Naive thymus-derived CD4-positive, alpha-beta T cell (primary cell): ENCODE measurements at regions not wholly inside any gene's neighbourhood (a gene's known extent, or its start where the extent isn't known, plus 50 kb on each side); places are given as distances from the start of the nearest gene placed in this dataset.
A peak's percentile ranks its signal among the peaks of the same experiment; 100 is the strongest.

Experiments used
- ATAC-seq: fragments of 150-1000 bp; cut with Tn5 transposase; 2 replicates; pipeline ENCODE4 v1.10.0; 2021; ENCODE audit warnings: mild to moderate bottlenecking, moderate library complexity
- CTCF ChIA-PET: fragments of 350-600 bp; sonication (Branson Sonifier 250); formaldehyde crosslinking; loops from one replicate; lab custom pipeline; 2021; ENCODE audit warnings: antibody characterized with exemption; lab: Charles Lee
- POLR2A ChIA-PET: fragments of 350-600 bp; sonication (Branson Sonifier 250); formaldehyde crosslinking; loops from one replicate; lab custom pipeline; 2021; ENCODE audit warnings: antibody characterized with exemption, inconsistent platforms; lab: Charles Lee
- DNase-seq, 9 donors: peaks; one replicate each; pipeline versions ENCODE4 v3.0.0 to v3.0.0-alpha.2; 2020 to 2022; ENCODE audit warnings: mixed read lengths in 1 of 9
- H3K27ac ChIP-seq: one replicate; pipeline ENCODE4 v1.7.0; 2013; ENCODE audit warnings: mild to moderate bottlenecking, low read depth, low read length, moderate library complexity
- H3K27me3 ChIP-seq, 2 donors: one replicate each; pipeline ENCODE4 v1.7.0; 2013; ENCODE audit warnings: low read length in 2 of 2, mild to moderate bottlenecking in 2 of 2, moderate library complexity in 2 of 2; ENCODE audit not compliant: control insufficient read depth in 2 of 2, insufficient read depth in 2 of 2
- H3K36me3 ChIP-seq, 3 experiments: 1 replicate in 2 of 3; 2 replicates in 1 of 3; pipeline ENCODE4 v1.7.0; 2013; ENCODE audit warnings: low read length in 3 of 3, mild to moderate bottlenecking in 3 of 3, moderate library complexity in 1 of 3; ENCODE audit not compliant: insufficient read depth in 3 of 3, control insufficient read depth in 2 of 3
- H3K4me1 ChIP-seq, 2 donors: one replicate each; pipeline ENCODE4 v1.7.0; 2013; ENCODE audit warnings: low read length in 2 of 2, mild to moderate bottlenecking in 2 of 2, moderate library complexity in 1 of 2; ENCODE audit not compliant: control insufficient read depth in 2 of 2, insufficient read depth in 2 of 2
- H3K4me3 ChIP-seq: 2 replicates; pipeline ENCODE4 v1.7.0; 2013; ENCODE audit warnings: mild to moderate bottlenecking, low read length
- H3K9me3 ChIP-seq, 3 experiments: 1 replicate in 2 of 3; 2 replicates in 1 of 3; pipeline ENCODE4 v1.7.0; 2013; ENCODE audit warnings: low read length in 3 of 3; ENCODE audit not compliant: control insufficient read depth in 2 of 3
- H3K27ac Mint-ChIP-seq, 9 donors: one replicate each; pipeline ENCODE4 v1.8.0; 2020 to 2022; ENCODE audit warnings: mixed read lengths in 9 of 9, mild to moderate bottlenecking in 8 of 9, moderate library complexity in 5 of 9, inconsistent platforms in 2 of 9
- H3K27me3 Mint-ChIP-seq, 5 donors: one replicate each; pipeline ENCODE4 v1.8.0; 2021 to 2022; ENCODE audit warnings: mixed read lengths in 5 of 5, mild to moderate bottlenecking in 1 of 5
- H3K36me3 Mint-ChIP-seq, 5 donors: one replicate each; pipeline ENCODE4 v1.8.0; 2020 to 2022; ENCODE audit warnings: mixed read lengths in 5 of 5, mild to moderate bottlenecking in 3 of 5, inconsistent platforms in 1 of 5
- H3K4me1 Mint-ChIP-seq, 7 donors: one replicate each; pipeline ENCODE4 v1.8.0; 2020 to 2022; ENCODE audit warnings: mixed read lengths in 7 of 7, mild to moderate bottlenecking in 3 of 7, inconsistent platforms in 1 of 7
- H3K4me3 Mint-ChIP-seq, 10 donors: one replicate each; pipeline ENCODE4 v1.8.0; 2020 to 2022; ENCODE audit warnings: mild to moderate bottlenecking in 10 of 10, mixed read lengths in 10 of 10, moderate library complexity in 6 of 10, inconsistent platforms in 2 of 10
- H3K9me3 Mint-ChIP-seq, 11 donors: one replicate each; pipeline ENCODE4 v1.8.0; 2020 to 2022; ENCODE audit warnings: mixed read lengths in 11 of 11, mild to moderate bottlenecking in 4 of 11, inconsistent platforms in 1 of 11, moderate library complexity in 1 of 11
- intact Hi-C, 2 donors: fragments of 100-400 bp; cut with micrococcal nuclease; formaldehyde crosslinking; loops; one replicate each; pipeline ENCODE4 v1.15.1; 2023

GRCh38 chr5:91433861-91434260 lies 50.7 kb upstream of the ARRDC3 start:
- Mint-ChIP-seq H3K36me3 (peaks cover 0 to 12% (median 8%) of the 10 kb centered on the region in 5 donors), H3K4me3 (peak overlapping the region in 9 of 10 donors; percentile 8 to 80 (median 61)), H3K4me1 (peaks cover 9 to 56% (median 43%) of the 10 kb centered on the region in 7 donors), H3K27me3 (no peaks in the 10 kb centered on the region), H3K27ac (peak overlapping the region in 8 of 9 donors; percentile 88 to 95 (median 90)), H3K9me3 (peaks cover 0 to 15% (median 7%) of the 10 kb centered on the region in 11 donors)
- intact Hi-C loops: no loop called here
- no peak for DNase-seq
- Histone ChIP-seq H3K9me3 (no peaks in the 10 kb centered on the region), H3K27me3 (no peaks in the 10 kb centered on the region), H3K4me3 (no peak overlapping the region), H3K36me3 (no peaks in the 10 kb centered on the region), H3K27ac (peak overlapping the region; percentile 35), H3K4me1 (peaks cover 15 to 16% of the 10 kb centered on the region in 2 donors)
- ATAC-seq: peak; percentile 20
- ChIA-PET POLR2A (interaction anchor here (1.7 kb wide), 1 partner anchor 51 kb away, joined by 13 read pairs; the partner anchor contains the start of gene ARRDC3), CTCF (interaction anchor here (1.0 to 3.6 kb wide), 3 partner anchors 10 to 50 kb away, joined by 3 to 19 read pairs (median 5); partner anchors contain the start of gene ARRDC3)
